WERI-Rb-1 (cell line): ENCODE measurements at regions not wholly inside any gene's neighbourhood (a gene's known extent, or its start where the extent isn't known, plus 50 kb on each side); places are given as distances from the start of the nearest gene placed in this dataset.
A peak's percentile ranks its signal among the peaks of the same experiment; 100 is the strongest.

Source experiments
- DNase-seq: peaks from one replicate; pipeline ENCODE4 v3.0.0-alpha.2; 2020
- H3K27ac ChIP-seq: fragments of 250-450 bp; sonication (Bioruptor Pico); 2 replicates; pipeline ENCODE4 v1.5.1; 2020; ENCODE audit warnings: mild to moderate bottlenecking, moderate library complexity
- H3K27me3 ChIP-seq: fragments of 250-450 bp; sonication (Bioruptor Pico); 2 replicates; pipeline ENCODE4 v1.5.1; 2021; ENCODE audit warnings: mild to moderate bottlenecking, low read depth, moderate library complexity; ENCODE audit not compliant: insufficient read depth, severe bottlenecking
- H3K36me3 ChIP-seq: fragments of 250-450 bp; sonication (Bioruptor Pico); 2 replicates; pipeline ENCODE4 v1.5.1; 2020; ENCODE audit warnings: mild to moderate bottlenecking, moderate library complexity
- H3K4me3 ChIP-seq: 2 replicates; pipeline ENCODE4 v1.5.1; 2011; ENCODE audit warnings: low read depth, mild to moderate bottlenecking, control low read depth, low read length
- H3K9me3 ChIP-seq: fragments of 250-450 bp; sonication (Bioruptor Pico); 2 replicates; pipeline ENCODE4 v1.5.1; 2021; ENCODE audit warnings: mild to moderate bottlenecking, moderate library complexity; ENCODE audit not compliant: severe bottlenecking
- CTCF ChIP-seq: IDR thresholded peaks from 2 replicates; pipeline ENCODE4 v1.5.1; 2011; ENCODE audit warnings: low read depth, mild to moderate bottlenecking, control low read depth, inconsistent platforms, low read length

GRCh38 chr18:40546875-40547274, 1408.2 kb upstream of the PIK3C3 start:
- no peaks in the 10 kb centered on the region for H3K9me3 ChIP-seq
- H3K4me3 ChIP-seq, result no peak overlapping the region
- no peak overlapping the region for H3K27ac ChIP-seq
- DNase-seq, result no peak
- H3K27me3 ChIP-seq, result no peaks in the 10 kb centered on the region
- no peak for TF ChIP-seq CTCF
- H3K36me3 ChIP-seq, result no peaks in the 10 kb centered on the region

GRCh38 chr18:40534723-40535122, 1420.3 kb upstream of the PIK3C3 start:
- no peak for TF ChIP-seq CTCF
- no peaks in the 10 kb centered on the region for H3K36me3 ChIP-seq
- DNase-seq, result no peak
- no peak overlapping the region for H3K27ac ChIP-seq
- no peaks in the 10 kb centered on the region for H3K27me3 ChIP-seq
- no peaks in the 10 kb centered on the region for H3K9me3 ChIP-seq
- no peak overlapping the region for H3K4me3 ChIP-seq

- Histone ChIP-seq H3K36me3 (no peaks in the 10 kb centered on the region), H3K27me3 (no peaks in the 10 kb centered on the region), H3K27ac (no peak overlapping the region), H3K4me3 (no peak overlapping the region), H3K9me3 (no peaks in the 10 kb centered on the region)
- TF ChIP-seq CTCF, result no peak
- no peak for DNase-seq
These were observed 1423.0 kb upstream of the PIK3C3 start for GRCh38 chr18:40532046-40532445.

- Histone ChIP-seq H3K9me3 (no peaks in the 10 kb centered on the region), H3K27ac (no peak overlapping the region), H3K36me3 (no peaks in the 10 kb centered on the region), H3K27me3 (no peaks in the 10 kb centered on the region), H3K4me3 (no peak overlapping the region)
- no peak for TF ChIP-seq CTCF
- DNase-seq, result no peak
These were observed 1424.0 kb upstream of the PIK3C3 start for GRCh38 chr18:40531051-40531450.

GRCh38 chr18:40529478-40529877, 1425.6 kb upstream of the PIK3C3 start:
- DNase-seq, result no peak
- peak; percentile 11; the same call in 1 of the 2 replicates for TF ChIP-seq CTCF
- Histone ChIP-seq H3K9me3 (no peaks in the 10 kb centered on the region), H3K4me3 (no peak overlapping the region), H3K27me3 (no peaks in the 10 kb centered on the region), H3K36me3 (no peaks in the 10 kb centered on the region), H3K27ac (no peak overlapping the region)

GRCh38 chr18:40524881-40525280, 1430.2 kb upstream of the PIK3C3 start:
- Histone ChIP-seq H3K27ac (no peak overlapping the region), H3K36me3 (no peaks in the 10 kb centered on the region), H3K9me3 (no peaks in the 10 kb centered on the region), H3K4me3 (no peak overlapping the region), H3K27me3 (no peaks in the 10 kb centered on the region)
- no peak for DNase-seq
- TF ChIP-seq CTCF, result no peak
